Gastrocnemius medialis (tissue), 4 donors: ENCODE measurements at regions not wholly inside any gene's neighbourhood (a gene's known extent, or its start where the extent isn't known, plus 50 kb on each side); places are given as distances from the start of the nearest gene placed in this dataset.

Source experiments
- POLR2A ChIP-seq, 2 donors: fragments of 450-650 bp; IDR thresholded peaks; one replicate each; pipeline ENCODE4 v1.6.1; 2017; ENCODE audit warnings: antibody characterized with exemption in 2 of 2, mild to moderate bottlenecking in 2 of 2, moderate library complexity in 2 of 2
- TF ChIP-seq, protein P1 (sequence below), 5 experiments: fragments of 450-650 bp in 3 of 5; fragments of 200-600 bp in 2 of 5; sonication (generic) in 2 of 5; IDR thresholded peaks in 4 of 5; conservative IDR thresholded peaks in 1 of 5; 1 replicate in 4 of 5; 2 replicates in 1 of 5; pipeline ENCODE4 v1.5.1; 2016 to 2019; ENCODE audit warnings: antibody characterized with exemption in 5 of 5, mild to moderate bottlenecking in 3 of 5, moderate library complexity in 3 of 5

DNA sequence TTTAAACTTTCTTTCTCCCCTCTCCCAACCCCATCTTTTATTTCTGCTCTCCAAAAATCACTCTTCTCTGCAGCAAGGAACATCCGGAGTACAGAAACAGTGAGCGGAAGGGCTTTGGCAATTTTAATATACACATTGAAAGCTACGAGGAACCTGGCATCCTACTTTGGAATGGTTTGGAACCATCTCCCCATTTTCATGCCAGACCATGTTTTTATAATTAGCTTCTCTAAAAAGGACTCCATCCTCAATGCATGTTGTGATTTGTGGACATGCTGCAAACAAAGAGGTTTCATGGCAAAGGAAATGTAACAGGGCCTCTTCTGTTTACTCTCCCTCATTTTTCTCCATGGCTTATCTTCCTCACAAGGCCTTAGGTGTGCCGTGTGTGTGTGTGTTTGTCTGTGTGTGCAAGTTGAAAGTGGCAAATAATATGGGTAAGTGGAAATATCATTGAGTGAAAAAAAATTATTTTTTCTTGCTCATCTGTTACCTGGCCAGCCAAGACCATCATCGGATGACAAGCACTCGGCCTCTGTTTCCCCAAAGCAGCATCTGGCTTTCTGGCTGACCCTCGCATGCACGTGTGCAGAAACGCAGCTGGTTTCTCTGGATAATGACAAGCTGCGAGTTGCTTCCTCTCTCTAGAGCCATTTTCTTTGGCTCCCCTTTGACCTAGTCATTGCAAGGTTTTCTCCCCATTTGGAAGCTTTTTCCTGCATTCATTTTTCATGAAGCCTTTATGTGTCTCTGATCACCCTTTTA, 585.0 kb downstream of the TMEM114 start:
- TF ChIP-seq POLR2A (IDR thresholded peaks at IDR 0.05), result no peak
- TF ChIP-seq, protein P1, sequence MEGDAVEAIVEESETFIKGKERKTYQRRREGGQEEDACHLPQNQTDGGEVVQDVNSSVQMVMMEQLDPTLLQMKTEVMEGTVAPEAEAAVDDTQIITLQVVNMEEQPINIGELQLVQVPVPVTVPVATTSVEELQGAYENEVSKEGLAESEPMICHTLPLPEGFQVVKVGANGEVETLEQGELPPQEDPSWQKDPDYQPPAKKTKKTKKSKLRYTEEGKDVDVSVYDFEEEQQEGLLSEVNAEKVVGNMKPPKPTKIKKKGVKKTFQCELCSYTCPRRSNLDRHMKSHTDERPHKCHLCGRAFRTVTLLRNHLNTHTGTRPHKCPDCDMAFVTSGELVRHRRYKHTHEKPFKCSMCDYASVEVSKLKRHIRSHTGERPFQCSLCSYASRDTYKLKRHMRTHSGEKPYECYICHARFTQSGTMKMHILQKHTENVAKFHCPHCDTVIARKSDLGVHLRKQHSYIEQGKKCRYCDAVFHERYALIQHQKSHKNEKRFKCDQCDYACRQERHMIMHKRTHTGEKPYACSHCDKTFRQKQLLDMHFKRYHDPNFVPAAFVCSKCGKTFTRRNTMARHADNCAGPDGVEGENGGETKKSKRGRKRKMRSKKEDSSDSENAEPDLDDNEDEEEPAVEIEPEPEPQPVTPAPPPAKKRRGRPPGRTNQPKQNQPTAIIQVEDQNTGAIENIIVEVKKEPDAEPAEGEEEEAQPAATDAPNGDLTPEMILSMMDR (IDR thresholded peaks at IDR 0.05 in 4 of 5, conservative IDR thresholded peaks at IDR 0.05 in 1 of 5), result no peak
